ENCODE measurements at regions not wholly inside any gene's neighbourhood (a gene's known extent, or its start where the extent isn't known, plus 50 kb on each side); places are given as distances from the start of the nearest gene placed in this dataset.

GRCh38 chr3:194025951-194026350 is 110.0 kb upstream of the HES1 start:
- Histone ChIP-seq H3K36me3 (no peaks in the 10 kb centered on the region), H3K9me3 (no peaks in the 10 kb centered on the region), H3K27me3 (no peaks in the 10 kb centered on the region), H3K27ac (no peak overlapping the region), H3K4me1 (no peaks in the 10 kb centered on the region), H3K4me3 (no peak overlapping the region)
- TF ChIP-seq CTCF (IDR thresholded peaks at IDR 0.05) (no peak), POLR2A (IDR thresholded peaks at IDR 0.05) (no peak), POLR2AphosphoS5 (IDR thresholded peaks at IDR 0.05; ENCODE audit: insufficient read depth in 1 of 2, low read depth in 1 of 2) (no peak)
- intact Hi-C loops (cut with DNase I), result no loop called here
- DNase-seq (ENCODE audit: extremely low spot score in 2 of 2), result no peak

- Histone ChIP-seq H3K36me3 (no peaks in the 10 kb centered on the region), H3K9me3 (no peaks in the 10 kb centered on the region), H3K27me3 (no peaks in the 10 kb centered on the region), H3K27ac (no peak overlapping the region), H3K4me3 (no peak overlapping the region), H3K4me1 (no peaks in the 10 kb centered on the region)
- TF ChIP-seq POLR2A (IDR thresholded peaks at IDR 0.05) (no peak), CTCF (IDR thresholded peaks at IDR 0.05) (no peak), POLR2AphosphoS5 (IDR thresholded peaks at IDR 0.05; ENCODE audit: insufficient read depth in 1 of 2, low read depth in 1 of 2) (no peak)
- intact Hi-C loops (cut with DNase I), result no loop called here
- no peak for DNase-seq (ENCODE audit: extremely low spot score in 2 of 2)
Measured at GRCh38 chr3:194028434-194029004, 107.4 kb upstream of the HES1 start.

- no peak for DNase-seq (ENCODE audit: extremely low spot score in 2 of 2)
- Histone ChIP-seq H3K9me3 (no peaks in the 10 kb centered on the region), H3K4me3 (no peak overlapping the region), H3K36me3 (no peaks in the 10 kb centered on the region), H3K27ac (no peak overlapping the region), H3K4me1 (no peaks in the 10 kb centered on the region), H3K27me3 (no peaks in the 10 kb centered on the region)
- intact Hi-C loops (cut with DNase I), result no loop called here
- no peak for TF ChIP-seq POLR2AphosphoS5 (IDR thresholded peaks at IDR 0.05; ENCODE audit: insufficient read depth in 1 of 2, low read depth in 1 of 2)
- TF ChIP-seq CTCF (IDR thresholded peaks at IDR 0.05), result no peak
- TF ChIP-seq POLR2A (IDR thresholded peaks at IDR 0.05), result no peak
Measured at GRCh38 chr3:194029846-194030245, 106.1 kb upstream of the HES1 start.

GRCh38 chr3:194030372-194030771 is 105.6 kb upstream of the HES1 start:
- Histone ChIP-seq H3K27ac (no peak overlapping the region), H3K4me3 (no peak overlapping the region), H3K27me3 (no peaks in the 10 kb centered on the region), H3K4me1 (no peaks in the 10 kb centered on the region), H3K36me3 (no peaks in the 10 kb centered on the region), H3K9me3 (no peaks in the 10 kb centered on the region)
- DNase-seq (ENCODE audit: extremely low spot score in 2 of 2), result no peak
- intact Hi-C loops (cut with DNase I), result no loop called here
- TF ChIP-seq POLR2AphosphoS5 (IDR thresholded peaks at IDR 0.05; ENCODE audit: insufficient read depth in 1 of 2, low read depth in 1 of 2) (no peak), POLR2A (IDR thresholded peaks at IDR 0.05) (no peak), CTCF (IDR thresholded peaks at IDR 0.05) (no peak)

- no peak for DNase-seq (ENCODE audit: extremely low spot score in 2 of 2)
Measured at GRCh38 chr3:194031349-194031748, 104.6 kb upstream of the HES1 start.

More at GRCh38 chr3:194031349-194031748, 104.6 kb upstream of the HES1 start:
- Histone ChIP-seq H3K4me1 (no peaks in the 10 kb centered on the region), H3K27ac (no peak overlapping the region), H3K4me3 (no peak overlapping the region), H3K36me3 (no peaks in the 10 kb centered on the region), H3K9me3 (no peaks in the 10 kb centered on the region), H3K27me3 (no peaks in the 10 kb centered on the region)
- TF ChIP-seq CTCF (IDR thresholded peaks at IDR 0.05) (no peak), POLR2AphosphoS5 (IDR thresholded peaks at IDR 0.05; ENCODE audit: insufficient read depth in 1 of 2, low read depth in 1 of 2) (no peak), POLR2A (IDR thresholded peaks at IDR 0.05) (no peak)
- intact Hi-C loops (cut with DNase I), result no loop called here
